ENCODE measurements at regions not wholly inside any gene's neighbourhood (a gene's known extent, or its start where the extent isn't known, plus 50 kb on each side); places are given as distances from the start of the nearest gene placed in this dataset.

DNA sequence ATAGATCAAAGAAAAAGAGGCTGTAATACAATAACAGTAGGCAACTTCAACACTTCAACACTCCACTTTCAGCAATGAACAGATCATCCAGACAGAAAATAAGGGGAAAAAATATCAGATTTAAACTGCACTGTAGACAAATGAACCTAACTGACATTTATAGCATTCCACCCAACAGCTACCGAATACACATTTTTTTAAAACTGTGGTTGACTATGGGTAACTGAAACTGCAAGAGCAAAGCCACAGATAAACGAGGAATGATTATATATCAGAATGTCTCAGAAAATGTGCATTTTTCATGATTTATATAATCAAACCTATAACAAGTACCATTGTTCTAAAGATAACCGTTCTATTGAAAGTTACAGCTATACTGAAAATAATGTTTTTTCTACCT lies 514.9 kb upstream of the DPPA4 start:
- H3K36me3 Mint-ChIP-seq, result peaks cover 4 to 14% (median 7%) of the 10 kb centered on the region in 5 donors
- H3K27ac ChIP-seq (ENCODE audit: low read depth, low read length), result no peak overlapping the region
- intact Hi-C loops (cut with micrococcal nuclease), result loop anchor here (2.0 to 5.0 kb wide), 2 partner anchors 15 to 1510 kb away; no protein-coding TSS in a partner anchor
- DNase-seq, result no peak
- H3K36me3 ChIP-seq (ENCODE audit: control insufficient read depth in 2 of 3, insufficient read depth in 3 of 3, low read length in 3 of 3), result no peaks in the 10 kb centered on the region
- H3K9me3 ChIP-seq (ENCODE audit: control insufficient read depth in 2 of 3, low read length in 3 of 3), result peaks cover 0 to 19% (median 6%) of the 10 kb centered on the region in 3 experiments
- no peaks in the 10 kb centered on the region for H3K27me3 Mint-ChIP-seq
- H3K9me3 Mint-ChIP-seq, result peaks cover 5 to 48% (median 25%) of the 10 kb centered on the region in 11 donors
- peak overlapping the region in 2 of 9 donors; percentile 9 to 40 for H3K27ac Mint-ChIP-seq
- ATAC-seq, result no peak
- H3K4me1 Mint-ChIP-seq, result peaks cover 0 to 6% (median 0%) of the 10 kb centered on the region in 7 donors
- H3K27me3 ChIP-seq (ENCODE audit: control insufficient read depth in 2 of 2, insufficient read depth in 2 of 2, low read length in 2 of 2), result no peaks in the 10 kb centered on the region
- no peak overlapping the region for H3K4me3 ChIP-seq (ENCODE audit: low read length)
- CTCF ChIA-PET, result no interaction called here
- H3K4me3 Mint-ChIP-seq, result peak overlapping the region in 3 of 10 donors; percentile 4 to 62 (median 43)
- POLR2A ChIA-PET, result no interaction called here
- H3K4me1 ChIP-seq (ENCODE audit: control insufficient read depth in 2 of 2, insufficient read depth in 2 of 2, low read length in 2 of 2), result no peaks in the 10 kb centered on the region

DNA sequence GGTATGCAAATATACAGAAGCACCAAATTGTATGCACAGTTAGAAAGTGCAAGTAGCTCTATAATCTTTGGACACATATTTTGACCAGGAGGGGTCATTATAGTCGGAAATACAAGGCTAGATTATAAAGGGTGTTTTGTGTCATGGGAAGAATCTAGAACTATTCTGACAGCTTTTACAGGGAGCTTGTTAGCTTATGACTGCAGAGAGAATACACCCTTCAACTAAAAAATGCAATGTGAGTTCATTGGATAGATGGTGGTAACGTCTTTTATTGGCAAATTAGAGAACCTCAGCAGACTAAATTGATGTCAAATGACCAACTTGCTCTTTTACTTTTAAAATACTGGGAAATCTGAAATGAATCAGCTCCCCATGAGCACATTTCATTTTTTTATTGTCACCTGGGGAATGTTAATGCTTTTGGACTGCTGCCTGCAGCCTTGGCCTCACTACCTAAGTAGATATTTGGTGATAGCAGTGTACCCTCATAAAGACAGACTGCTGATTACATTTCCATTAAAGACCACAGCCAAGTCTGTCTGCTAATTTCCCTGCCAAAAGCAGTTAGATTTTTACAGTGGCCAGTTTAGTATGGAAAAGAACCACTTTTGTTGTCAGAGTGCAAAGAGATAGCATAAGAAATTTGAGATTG lies 515.9 kb upstream of the DPPA4 start:
- CTCF ChIA-PET, result no interaction called here

DNA sequence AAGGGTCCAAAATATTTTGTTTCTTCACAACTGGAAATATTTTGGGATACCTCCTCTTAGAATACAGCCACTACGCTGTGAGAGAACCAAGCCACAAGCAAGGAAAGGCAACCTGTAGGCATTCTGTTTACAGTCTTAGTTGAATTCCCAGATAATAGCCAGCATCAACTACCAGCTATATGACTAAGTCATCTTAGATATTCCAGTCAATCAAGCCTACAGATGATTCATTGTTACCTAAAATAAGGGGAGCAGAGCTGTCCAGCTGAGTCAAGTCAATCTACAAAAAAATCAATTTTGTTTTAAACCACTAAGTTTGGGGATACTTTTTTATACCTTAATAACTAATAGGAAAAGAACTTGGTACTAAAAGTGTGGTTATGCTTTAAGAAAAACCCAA lies 526.4 kb upstream of the DPPA4 start:
- H3K36me3 ChIP-seq (ENCODE audit: control insufficient read depth in 2 of 3, insufficient read depth in 3 of 3, low read length in 3 of 3), result no peaks in the 10 kb centered on the region
- H3K9me3 ChIP-seq (ENCODE audit: control insufficient read depth in 2 of 3, low read length in 3 of 3), result no peaks in the 10 kb centered on the region
- Mint-ChIP-seq H3K4me1 (peaks cover 0 to 9% (median 0%) of the 10 kb centered on the region in 7 donors), H3K27me3 (no peaks in the 10 kb centered on the region), H3K9me3 (peaks cover 0 to 5% (median 0%) of the 10 kb centered on the region in 11 donors), H3K27ac (no peak overlapping the region), H3K4me3 (no peak overlapping the region), H3K36me3 (no peaks in the 10 kb centered on the region)
- ChIA-PET CTCF (no interaction called here), POLR2A (no interaction called here)
- H3K4me3 ChIP-seq (ENCODE audit: low read length), result no peak overlapping the region
- ATAC-seq (no peak), DNase-seq (no peak)
- intact Hi-C loops (cut with micrococcal nuclease), result loop anchor here in 1 of 2 donors (1.0 kb wide), 1 partner anchor 10 kb away; no protein-coding TSS in a partner anchor
- no peaks in the 10 kb centered on the region for H3K4me1 ChIP-seq (ENCODE audit: control insufficient read depth in 2 of 2, insufficient read depth in 2 of 2, low read length in 2 of 2)
- H3K27ac ChIP-seq (ENCODE audit: low read depth, low read length), result no peak overlapping the region
- no peaks in the 10 kb centered on the region for H3K27me3 ChIP-seq (ENCODE audit: control insufficient read depth in 2 of 2, insufficient read depth in 2 of 2, low read length in 2 of 2)

More for the DNA sequence above, 515.9 kb upstream of the DPPA4 start:
- H3K9me3 ChIP-seq (ENCODE audit: control insufficient read depth in 2 of 3, low read length in 3 of 3), result peaks cover 0 to 19% (median 6%) of the 10 kb centered on the region in 3 experiments
- no peaks in the 10 kb centered on the region for H3K4me1 ChIP-seq (ENCODE audit: control insufficient read depth in 2 of 2, insufficient read depth in 2 of 2, low read length in 2 of 2)
- intact Hi-C loops (cut with micrococcal nuclease), result loop anchor here (2.0 to 5.0 kb wide), 2 partner anchors 14 to 1511 kb away; no protein-coding TSS in a partner anchor
- POLR2A ChIA-PET, result no interaction called here
- H3K36me3 Mint-ChIP-seq, result peaks cover 4 to 14% (median 7%) of the 10 kb centered on the region in 5 donors
- H3K27me3 Mint-ChIP-seq, result no peaks in the 10 kb centered on the region
- H3K27me3 ChIP-seq (ENCODE audit: control insufficient read depth in 2 of 2, insufficient read depth in 2 of 2, low read length in 2 of 2), result no peaks in the 10 kb centered on the region
- H3K9me3 Mint-ChIP-seq, result peaks cover 5 to 46% (median 25%) of the 10 kb centered on the region in 11 donors
- no peak overlapping the region for H3K27ac Mint-ChIP-seq
- ATAC-seq, result no peak
- H3K4me1 Mint-ChIP-seq, result peaks cover 0 to 6% (median 0%) of the 10 kb centered on the region in 7 donors
- H3K4me3 ChIP-seq (ENCODE audit: low read length), result no peak overlapping the region
- no peak for DNase-seq
- H3K27ac ChIP-seq (ENCODE audit: low read depth, low read length), result no peak overlapping the region
- no peak overlapping the region for H3K4me3 Mint-ChIP-seq
- no peaks in the 10 kb centered on the region for H3K36me3 ChIP-seq (ENCODE audit: control insufficient read depth in 2 of 3, insufficient read depth in 3 of 3, low read length in 3 of 3)

DNA sequence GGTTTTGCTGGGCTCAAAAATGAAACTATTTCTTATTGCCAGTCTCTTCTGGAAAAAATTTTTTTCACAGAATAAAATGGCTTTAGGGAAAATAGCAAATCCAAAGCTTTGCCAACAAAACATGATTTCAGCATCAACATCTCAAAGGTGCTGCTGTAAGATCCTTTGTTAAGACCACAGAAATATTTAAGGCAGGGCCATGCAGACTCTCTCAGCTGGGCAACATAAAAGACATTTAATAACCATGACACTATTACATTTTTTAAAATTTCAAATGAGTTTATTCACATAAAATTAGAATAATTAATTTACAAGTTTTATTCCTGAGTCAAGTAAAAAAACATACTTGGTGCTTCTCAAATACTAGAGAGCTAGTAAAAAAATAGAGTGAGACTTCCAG lies 527.1 kb upstream of the DPPA4 start:
- DNase-seq (no peak), ATAC-seq (no peak)
- no peak overlapping the region for H3K27ac Mint-ChIP-seq
- H3K9me3 Mint-ChIP-seq, result peaks cover 0 to 5% (median 0%) of the 10 kb centered on the region in 11 donors
- ChIA-PET CTCF (no interaction called here), POLR2A (no interaction called here)
- H3K4me1 Mint-ChIP-seq, result peaks cover 0 to 9% (median 0%) of the 10 kb centered on the region in 7 donors
- no peaks in the 10 kb centered on the region for H3K4me1 ChIP-seq (ENCODE audit: control insufficient read depth in 2 of 2, insufficient read depth in 2 of 2, low read length in 2 of 2)
- no peaks in the 10 kb centered on the region for H3K9me3 ChIP-seq (ENCODE audit: control insufficient read depth in 2 of 3, low read length in 3 of 3)
- no peaks in the 10 kb centered on the region for H3K27me3 ChIP-seq (ENCODE audit: control insufficient read depth in 2 of 2, insufficient read depth in 2 of 2, low read length in 2 of 2)
- no peaks in the 10 kb centered on the region for H3K27me3 Mint-ChIP-seq
- no peak overlapping the region for H3K4me3 Mint-ChIP-seq
- intact Hi-C loops (cut with micrococcal nuclease), result loop anchor here in 1 of 2 donors (1.0 kb wide), 1 partner anchor 9 kb away; no protein-coding TSS in a partner anchor
- no peak overlapping the region for H3K27ac ChIP-seq (ENCODE audit: low read depth, low read length)
- no peaks in the 10 kb centered on the region for H3K36me3 Mint-ChIP-seq
- no peaks in the 10 kb centered on the region for H3K36me3 ChIP-seq (ENCODE audit: control insufficient read depth in 2 of 3, insufficient read depth in 3 of 3, low read length in 3 of 3)
- H3K4me3 ChIP-seq (ENCODE audit: low read length), result no peak overlapping the region

DNA sequence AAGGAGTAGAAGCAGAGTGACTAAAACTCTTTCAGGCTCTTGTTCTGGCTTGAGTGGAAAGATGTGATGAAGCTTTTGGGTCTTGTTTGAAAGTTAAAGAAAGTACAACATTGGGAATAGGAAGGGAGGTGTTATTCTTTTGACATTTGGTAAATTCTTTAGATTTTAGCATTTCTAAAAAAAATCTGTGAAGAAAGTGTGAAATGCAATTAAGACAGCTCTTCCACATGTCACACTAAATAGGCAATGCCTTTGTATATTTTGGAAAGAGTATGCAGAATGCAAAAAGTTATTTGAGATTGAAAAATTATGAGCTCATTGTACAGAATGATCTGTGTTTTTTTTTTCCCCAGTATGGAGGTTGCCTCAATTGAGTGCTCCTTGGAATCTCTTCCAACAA lies 532.2 kb upstream of the DPPA4 start:
- H3K9me3 Mint-ChIP-seq, result peaks cover 0 to 5% (median 0%) of the 10 kb centered on the region in 11 donors
- Histone ChIP-seq H3K4me3 (ENCODE audit: low read length) (no peak overlapping the region), H3K36me3 (ENCODE audit: control insufficient read depth in 2 of 3, insufficient read depth in 3 of 3, low read length in 3 of 3) (no peaks in the 10 kb centered on the region), H3K27me3 (ENCODE audit: control insufficient read depth in 2 of 2, insufficient read depth in 2 of 2, low read length in 2 of 2) (no peaks in the 10 kb centered on the region), H3K4me1 (ENCODE audit: control insufficient read depth in 2 of 2, insufficient read depth in 2 of 2, low read length in 2 of 2) (no peaks in the 10 kb centered on the region), H3K27ac (ENCODE audit: low read depth, low read length) (no peak overlapping the region), H3K9me3 (ENCODE audit: control insufficient read depth in 2 of 3, low read length in 3 of 3) (no peaks in the 10 kb centered on the region)
- H3K36me3 Mint-ChIP-seq, result no peaks in the 10 kb centered on the region
- POLR2A ChIA-PET, result no interaction called here
- H3K4me3 Mint-ChIP-seq, result no peak overlapping the region
- no peaks in the 10 kb centered on the region for H3K4me1 Mint-ChIP-seq
- H3K27ac Mint-ChIP-seq, result peak overlapping the region in 1 of 9 donors; percentile 6
- CTCF ChIA-PET, result no interaction called here
- H3K27me3 Mint-ChIP-seq, result no peaks in the 10 kb centered on the region
- intact Hi-C loops (cut with micrococcal nuclease), result loop anchor here in 1 of 2 donors (5.0 kb wide), 1 partner anchor 37 kb away; no protein-coding TSS in a partner anchor
- no peak for ATAC-seq
- no peak for DNase-seq

DNA sequence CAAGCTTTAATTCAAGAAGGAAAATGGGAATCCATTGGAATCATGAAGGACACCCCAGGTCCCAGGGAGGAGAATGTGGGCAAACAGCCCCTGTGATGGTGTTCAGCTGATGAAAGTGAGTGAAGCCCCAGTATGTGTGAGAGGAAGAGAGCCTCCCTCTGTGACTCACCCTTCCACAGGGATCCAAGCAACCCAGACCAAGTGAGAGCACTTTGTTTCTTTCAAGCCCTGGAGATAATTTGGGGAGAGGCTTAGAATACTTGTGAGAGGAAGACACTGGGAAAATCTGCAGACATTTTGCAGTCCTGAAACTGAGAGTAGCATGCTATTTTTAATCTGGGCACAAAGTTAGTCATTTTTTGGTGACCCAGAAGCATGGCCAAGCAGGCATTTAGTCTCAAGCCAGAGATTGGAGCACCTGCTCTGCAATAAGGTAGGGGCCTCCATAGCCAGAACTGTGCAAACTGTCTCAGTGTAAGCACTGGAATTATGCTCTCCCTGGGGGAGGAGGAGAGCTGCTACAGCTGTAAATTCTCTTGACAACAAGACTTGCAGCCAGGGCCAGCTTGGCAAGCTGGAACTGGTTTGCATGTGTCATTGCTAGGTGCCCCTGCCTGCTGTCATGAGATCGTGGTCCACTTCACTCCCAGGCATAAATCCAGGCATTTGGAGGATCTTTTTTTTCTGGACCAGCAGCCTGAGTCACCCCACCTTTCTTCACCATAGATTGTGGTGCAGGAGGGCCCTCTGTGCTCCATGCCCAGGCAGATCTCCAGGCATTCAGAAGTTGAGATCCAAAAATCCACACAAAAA lies 537.8 kb upstream of the DPPA4 start:
- H3K27ac ChIP-seq (ENCODE audit: low read depth, low read length), result no peak overlapping the region
- no peaks in the 10 kb centered on the region for H3K4me1 ChIP-seq (ENCODE audit: control insufficient read depth in 2 of 2, insufficient read depth in 2 of 2, low read length in 2 of 2)
- H3K4me3 Mint-ChIP-seq, result no peak overlapping the region
- H3K36me3 Mint-ChIP-seq, result no peaks in the 10 kb centered on the region
- H3K4me3 ChIP-seq (ENCODE audit: low read length), result no peak overlapping the region
- no peaks in the 10 kb centered on the region for H3K36me3 ChIP-seq (ENCODE audit: control insufficient read depth in 2 of 3, insufficient read depth in 3 of 3, low read length in 3 of 3)
- POLR2A ChIA-PET, result no interaction called here
- H3K27me3 ChIP-seq (ENCODE audit: control insufficient read depth in 2 of 2, insufficient read depth in 2 of 2, low read length in 2 of 2), result no peaks in the 10 kb centered on the region
- peaks cover 0 to 15% (median 0%) of the 10 kb centered on the region in 11 donors for H3K9me3 Mint-ChIP-seq
- H3K9me3 ChIP-seq (ENCODE audit: control insufficient read depth in 2 of 3, low read length in 3 of 3), result no peaks in the 10 kb centered on the region
- intact Hi-C loops (cut with micrococcal nuclease), result no loop called here
- no peak for ATAC-seq
- CTCF ChIA-PET, result no interaction called here
- no peaks in the 10 kb centered on the region for H3K27me3 Mint-ChIP-seq
- no peak for DNase-seq
- no peak overlapping the region for H3K27ac Mint-ChIP-seq
- no peaks in the 10 kb centered on the region for H3K4me1 Mint-ChIP-seq

Data from naive thymus-derived CD4-positive, alpha-beta T cell (primary cell).